Tibial artery (tissue), 4 donors: ENCODE measurements at regions not wholly inside any gene's neighbourhood (a gene's known extent, or its start where the extent isn't known, plus 50 kb on each side); places are given as distances from the start of the nearest gene placed in this dataset.

Experiments
- DNase-seq, 2 donors: peaks; one replicate each; pipeline ENCODE4 v3.0.0-alpha.2; 2019
- H3K27ac ChIP-seq, 2 donors: fragments of 200-600 bp; sonication (generic) in 1 of 2; 1 replicate in 1 of 2; 2 replicates in 1 of 2; pipeline ENCODE4 v1.5.1; 2018 to 2019; ENCODE audit warnings: mild to moderate bottlenecking in 1 of 2
- H3K27me3 ChIP-seq, 2 donors: fragments of 200-600 bp; sonication (generic) in 1 of 2; one replicate each; pipeline versions ENCODE4 v1.5.1 to v1.6.0; 2016 to 2019
- H3K36me3 ChIP-seq, 3 donors: fragments of 200-600 bp; sonication (generic) in 2 of 3; one replicate each; pipeline ENCODE4 v1.5.1; 2016 to 2019; ENCODE audit warnings: mild to moderate bottlenecking in 2 of 3
- H3K4me1 ChIP-seq, 4 donors: fragments of 200-600 bp; sonication (generic) in 2 of 4; 1 replicate in 3 of 4; 2 replicates in 1 of 4; pipeline ENCODE4 v1.5.1; 2016 to 2019
- H3K4me3 ChIP-seq, 2 donors: fragments of 200-600 bp; sonication (generic) in 1 of 2; 1 replicate in 1 of 2; 2 replicates in 1 of 2; pipeline ENCODE4 v1.5.1; 2018 to 2019; ENCODE audit warnings: mild to moderate bottlenecking in 2 of 2
- H3K9me3 ChIP-seq, 3 donors: fragments of 200-600 bp; sonication (generic) in 1 of 3; one replicate each; pipeline ENCODE4 v1.5.1; 2016 to 2019
- intact Hi-C: fragments of 100-400 bp; cut with DNase I; formaldehyde crosslinking; loops from one replicate; pipeline ENCODE4 v1.15.0; 2023; ENCODE audit warnings: low total_unique reads
- TF ChIP-seq, protein P1 (sequence below), 2 experiments: fragments of 200-600 bp in 1 of 2; fragments of 450-650 bp in 1 of 2; IDR thresholded peaks; one replicate each; pipeline ENCODE4 v1.5.1; 2017 to 2019; ENCODE audit warnings: antibody characterized with exemption in 2 of 2, mild to moderate bottlenecking in 1 of 2, moderate library complexity in 1 of 2

DNA sequence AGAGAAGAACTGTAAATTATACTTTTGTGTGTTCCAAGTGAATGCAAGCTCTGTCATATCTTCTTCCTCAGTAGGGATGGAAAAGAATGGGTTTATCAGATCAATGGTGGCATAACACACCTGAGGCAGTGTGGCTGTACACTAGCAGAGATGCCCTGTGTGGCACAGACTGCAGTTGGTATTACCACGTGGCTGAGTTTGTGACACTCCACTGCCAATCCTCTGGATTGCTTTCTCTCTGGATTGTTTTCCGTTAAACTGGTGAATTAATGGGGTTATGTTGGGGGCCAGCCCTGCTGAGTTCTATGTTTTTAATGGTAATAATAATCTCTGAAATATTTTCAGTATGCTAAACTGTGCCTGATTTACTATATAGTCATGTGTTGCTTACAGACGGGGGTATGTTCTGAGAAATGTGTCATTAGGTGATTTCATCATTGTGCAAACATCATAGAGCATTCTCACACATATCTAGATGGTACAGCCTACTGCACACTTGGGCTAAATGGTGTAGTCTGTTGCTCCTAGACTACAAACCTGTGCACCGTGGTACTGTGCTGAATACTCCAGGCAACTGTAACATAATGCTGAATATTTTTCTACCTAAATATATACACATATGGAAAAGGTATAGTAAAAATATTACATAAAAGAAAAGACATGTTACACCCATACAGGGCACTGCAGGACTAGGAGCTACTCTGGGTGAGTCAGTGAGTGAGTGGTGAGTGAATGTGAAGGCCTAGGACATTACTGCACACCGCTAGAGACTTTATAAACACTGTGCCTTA, 84.7 kb upstream of the ST6GAL2 start:
- H3K4me3 ChIP-seq = no peak overlapping the region
- no peak for DNase-seq
- TF ChIP-seq, protein P1, sequence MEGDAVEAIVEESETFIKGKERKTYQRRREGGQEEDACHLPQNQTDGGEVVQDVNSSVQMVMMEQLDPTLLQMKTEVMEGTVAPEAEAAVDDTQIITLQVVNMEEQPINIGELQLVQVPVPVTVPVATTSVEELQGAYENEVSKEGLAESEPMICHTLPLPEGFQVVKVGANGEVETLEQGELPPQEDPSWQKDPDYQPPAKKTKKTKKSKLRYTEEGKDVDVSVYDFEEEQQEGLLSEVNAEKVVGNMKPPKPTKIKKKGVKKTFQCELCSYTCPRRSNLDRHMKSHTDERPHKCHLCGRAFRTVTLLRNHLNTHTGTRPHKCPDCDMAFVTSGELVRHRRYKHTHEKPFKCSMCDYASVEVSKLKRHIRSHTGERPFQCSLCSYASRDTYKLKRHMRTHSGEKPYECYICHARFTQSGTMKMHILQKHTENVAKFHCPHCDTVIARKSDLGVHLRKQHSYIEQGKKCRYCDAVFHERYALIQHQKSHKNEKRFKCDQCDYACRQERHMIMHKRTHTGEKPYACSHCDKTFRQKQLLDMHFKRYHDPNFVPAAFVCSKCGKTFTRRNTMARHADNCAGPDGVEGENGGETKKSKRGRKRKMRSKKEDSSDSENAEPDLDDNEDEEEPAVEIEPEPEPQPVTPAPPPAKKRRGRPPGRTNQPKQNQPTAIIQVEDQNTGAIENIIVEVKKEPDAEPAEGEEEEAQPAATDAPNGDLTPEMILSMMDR (IDR thresholded peaks at IDR 0.05) = no peak
- H3K4me1 ChIP-seq = no peaks in the 10 kb centered on the region
- no peak overlapping the region for H3K27ac ChIP-seq
- intact Hi-C loops = no loop called here
- no peaks in the 10 kb centered on the region for H3K27me3 ChIP-seq
- H3K9me3 ChIP-seq = no peaks in the 10 kb centered on the region
- no peaks in the 10 kb centered on the region for H3K36me3 ChIP-seq

DNA sequence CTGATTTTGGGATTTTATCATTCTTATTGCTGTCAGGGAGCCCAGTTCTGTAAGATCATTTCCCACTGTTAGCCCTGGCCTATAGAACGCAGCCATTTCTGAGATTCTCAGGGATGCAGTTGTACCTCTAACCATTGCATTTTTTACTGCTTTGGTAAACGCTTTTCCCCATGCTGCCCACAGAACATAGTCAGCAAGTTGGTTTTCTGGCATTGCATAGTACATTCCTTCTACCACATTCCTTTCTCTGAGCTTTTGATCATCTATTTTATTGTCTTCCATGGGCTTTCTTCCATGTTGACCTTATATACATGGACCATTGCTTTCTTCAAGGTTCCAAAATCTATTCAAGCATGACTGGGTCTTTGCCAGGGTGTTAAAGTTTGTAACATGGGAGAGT, 86.8 kb upstream of the ST6GAL2 start:
- intact Hi-C loops = no loop called here

DNA sequence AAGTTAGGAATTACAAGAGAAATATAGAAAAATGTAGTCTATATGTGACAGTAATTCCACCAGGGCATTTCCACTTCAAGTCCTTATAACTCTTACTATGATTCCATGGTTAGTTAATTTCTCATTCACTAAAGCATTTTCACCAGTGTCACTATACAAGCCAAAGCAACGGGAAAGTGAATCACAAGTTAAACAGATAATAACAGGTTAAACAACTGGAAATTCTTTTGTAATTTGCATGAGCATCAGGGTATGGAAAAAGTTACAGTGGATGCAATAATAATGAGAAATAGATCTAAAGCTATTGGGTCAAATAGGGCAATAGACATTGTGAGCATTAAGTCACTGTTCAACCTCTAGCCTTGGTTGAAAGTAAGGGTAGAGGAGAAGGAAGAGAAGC, 88.9 kb upstream of the ST6GAL2 start:
- Histone ChIP-seq H3K27me3 (no peaks in the 10 kb centered on the region), H3K4me1 (peaks cover 0 to 10% (median 0%) of the 10 kb centered on the region in 4 donors), H3K4me3 (no peak overlapping the region), H3K36me3 (no peaks in the 10 kb centered on the region), H3K9me3 (no peaks in the 10 kb centered on the region), H3K27ac (no peak overlapping the region)
- intact Hi-C loops = no loop called here
- no peak for DNase-seq
- TF ChIP-seq, protein P1 (IDR thresholded peaks at IDR 0.05) = no peak

More for the DNA sequence above, 86.8 kb upstream of the ST6GAL2 start:
- H3K27ac ChIP-seq = no peak overlapping the region
- TF ChIP-seq, protein P1 (IDR thresholded peaks at IDR 0.05) = no peak
- no peak overlapping the region for H3K4me3 ChIP-seq
- H3K9me3 ChIP-seq = no peaks in the 10 kb centered on the region
- no peak for DNase-seq
- no peaks in the 10 kb centered on the region for H3K36me3 ChIP-seq
- H3K27me3 ChIP-seq = no peaks in the 10 kb centered on the region
- peaks cover 0 to 6% (median 0%) of the 10 kb centered on the region in 4 donors for H3K4me1 ChIP-seq

DNA sequence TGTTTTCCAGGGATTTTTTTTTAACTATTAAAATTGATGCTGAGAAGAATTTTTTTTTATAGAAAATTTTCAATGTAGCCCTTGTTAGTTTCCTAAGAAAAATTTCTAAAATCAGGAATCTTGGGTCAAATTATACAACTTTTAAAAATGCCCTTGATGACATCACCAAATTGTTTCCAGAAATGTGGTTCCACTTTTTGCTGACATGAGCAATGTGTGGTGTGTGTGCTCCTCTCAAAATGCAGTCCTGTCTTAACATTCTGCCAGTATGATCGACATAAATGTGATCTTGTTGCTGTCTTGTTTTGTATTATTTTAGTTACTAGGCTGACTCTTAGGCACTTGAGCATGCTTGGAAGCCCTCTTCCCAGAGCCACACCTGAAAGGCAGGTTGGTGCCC, 89.7 kb upstream of the ST6GAL2 start:
- Histone ChIP-seq H3K36me3 (no peaks in the 10 kb centered on the region), H3K27me3 (no peaks in the 10 kb centered on the region), H3K9me3 (no peaks in the 10 kb centered on the region), H3K27ac (no peak overlapping the region), H3K4me3 (no peak overlapping the region), H3K4me1 (peaks cover 0 to 10% (median 0%) of the 10 kb centered on the region in 4 donors)
- intact Hi-C loops = no loop called here
- TF ChIP-seq, protein P1 (IDR thresholded peaks at IDR 0.05) = no peak
- no peak for DNase-seq

DNA sequence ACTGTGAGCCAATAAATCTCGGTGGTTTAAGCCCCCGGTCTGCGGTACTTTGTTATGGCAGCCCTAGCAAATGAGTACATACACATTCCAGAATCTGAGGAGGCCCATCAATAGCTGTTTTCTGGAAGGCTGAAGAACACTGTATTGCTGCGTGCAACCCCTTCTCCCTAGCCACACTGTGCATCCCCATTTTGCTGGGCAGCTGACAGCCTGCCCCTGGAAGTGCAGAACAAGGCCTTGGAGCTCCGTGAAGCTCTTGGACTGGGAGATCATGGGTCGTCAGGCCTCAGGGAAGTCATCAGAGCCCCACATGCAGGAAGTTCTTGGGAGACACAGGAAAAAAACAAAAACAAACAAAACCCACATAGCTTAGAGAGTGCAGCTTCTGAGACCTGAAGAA, 90.6 kb upstream of the ST6GAL2 start:
- DNase-seq = no peak
- intact Hi-C loops = no loop called here
- Histone ChIP-seq H3K4me1 (peaks cover 0 to 10% (median 0%) of the 10 kb centered on the region in 4 donors), H3K4me3 (no peak overlapping the region), H3K27ac (no peak overlapping the region), H3K9me3 (no peaks in the 10 kb centered on the region), H3K27me3 (no peaks in the 10 kb centered on the region), H3K36me3 (no peaks in the 10 kb centered on the region)
- TF ChIP-seq, protein P1 (IDR thresholded peaks at IDR 0.05) = no peak
